Germinal center (tissue), 1 donor: ENCODE measurements at regions not wholly inside any gene's neighbourhood (a gene's known extent, or its start where the extent isn't known, plus 50 kb on each side); places are given as distances from the start of the nearest gene placed in this dataset.
"Not testable (repeated sequence)": the region's sequence is repeated elsewhere in the genome, so short reads cannot be mapped to it uniquely, and the experiment has no call there.

Experiments
- DNase-seq: peaks from one replicate; pipeline ENCODE4 v3.0.0; 2012; ENCODE audit warnings: mixed read lengths, low spot score

DNA sequence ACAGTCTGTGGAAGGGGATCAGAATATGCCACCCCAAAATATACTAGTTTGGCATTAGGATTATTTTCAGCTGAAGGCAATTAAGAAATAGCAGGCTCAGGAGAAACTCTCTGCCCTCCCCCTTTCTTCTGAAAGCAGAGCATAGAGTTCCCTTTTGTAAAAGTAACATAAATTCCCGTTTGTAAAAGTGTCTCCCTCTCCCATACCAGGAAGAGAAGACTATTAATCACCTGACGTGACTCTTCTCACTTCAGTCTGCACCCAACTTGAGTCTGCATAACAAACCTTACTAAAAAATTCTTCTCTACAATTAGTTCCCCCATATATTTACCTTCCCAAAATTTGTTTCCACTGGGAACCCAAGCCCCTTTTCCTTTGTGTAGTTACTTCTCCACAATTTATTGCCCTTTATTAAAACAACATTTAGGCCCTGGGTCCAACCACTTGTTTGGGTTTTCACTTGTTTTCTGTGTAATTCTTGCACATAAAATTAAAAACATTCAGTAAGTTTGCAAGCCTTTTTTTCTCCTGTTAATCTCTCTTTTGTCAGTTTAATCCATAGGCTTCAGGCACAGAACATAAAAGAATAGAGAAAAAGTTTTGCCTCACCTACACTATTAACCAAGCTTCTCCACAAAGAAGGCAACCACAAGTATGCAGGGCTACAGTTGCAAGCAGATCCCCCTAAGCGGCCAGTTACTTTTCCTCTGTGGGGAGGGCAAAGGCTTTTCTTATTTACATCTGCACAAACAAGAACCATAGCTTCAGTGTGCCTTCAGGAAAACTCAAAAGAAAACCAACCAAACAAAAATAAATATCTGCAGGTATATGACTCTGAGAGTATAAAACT is 73.8 kb upstream of the EPCAM start:
- no peak for DNase-seq

DNA sequence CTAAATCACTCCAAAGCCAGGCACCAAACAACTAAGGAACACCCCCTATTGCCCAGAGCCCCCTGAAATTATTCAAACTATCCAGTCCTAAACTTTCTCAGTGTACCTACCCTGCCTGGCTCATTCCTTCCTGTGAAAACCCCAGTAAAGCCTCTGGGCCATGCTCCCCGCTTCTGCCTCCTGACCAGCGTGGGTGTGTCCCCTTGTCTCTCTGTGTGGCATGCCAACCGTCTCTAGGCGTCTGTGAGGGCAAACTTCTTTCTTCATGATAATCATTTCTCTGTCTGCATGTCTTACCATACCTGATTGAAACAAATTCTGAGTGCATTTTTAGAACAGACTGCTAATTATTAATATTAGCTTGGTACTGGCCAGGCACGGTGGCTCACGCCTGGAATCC is 75.1 kb upstream of the EPCAM start:
- DNase-seq: no peak

DNA sequence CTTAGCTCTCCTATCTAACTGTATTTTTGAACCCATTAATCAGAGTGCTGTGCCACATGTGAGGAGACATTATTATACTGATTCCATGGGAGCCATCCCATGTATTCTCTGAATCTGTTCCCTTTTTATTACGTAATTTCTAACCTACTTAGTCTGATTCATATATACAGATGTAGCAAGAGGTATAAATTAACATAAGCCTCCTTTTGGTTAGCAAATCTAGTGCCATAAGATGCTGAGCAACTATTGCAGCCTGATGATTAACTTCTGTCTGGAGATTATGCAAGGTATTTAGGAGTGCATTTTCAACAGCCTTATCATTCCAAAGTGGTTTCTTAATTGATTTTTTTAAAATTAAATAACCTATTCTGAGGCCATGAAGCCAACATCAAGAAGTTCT is 80.2 kb upstream of the EPCAM start:
- DNase-seq: no peak

DNA sequence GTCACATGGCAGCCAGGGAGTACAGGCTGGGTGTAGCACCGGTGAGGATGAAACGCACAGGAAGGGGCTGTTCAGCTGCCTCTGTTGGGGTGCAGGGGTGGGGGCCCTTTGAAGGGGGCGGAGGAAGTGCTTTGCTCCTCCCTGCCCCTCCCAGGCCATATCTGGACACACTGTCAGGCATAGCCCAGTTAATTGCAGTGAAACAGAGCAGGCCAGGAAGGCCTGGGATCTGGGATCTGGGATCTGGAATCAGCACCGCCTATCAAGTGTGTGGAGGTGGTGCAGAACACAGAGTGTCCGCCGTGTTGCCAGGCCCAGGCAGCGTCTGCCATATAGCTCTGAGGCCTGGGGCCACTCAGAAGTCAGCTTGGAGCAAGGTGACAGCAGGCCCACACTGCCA is 85.5 kb upstream of the EPCAM start:
- no peak for DNase-seq

DNA sequence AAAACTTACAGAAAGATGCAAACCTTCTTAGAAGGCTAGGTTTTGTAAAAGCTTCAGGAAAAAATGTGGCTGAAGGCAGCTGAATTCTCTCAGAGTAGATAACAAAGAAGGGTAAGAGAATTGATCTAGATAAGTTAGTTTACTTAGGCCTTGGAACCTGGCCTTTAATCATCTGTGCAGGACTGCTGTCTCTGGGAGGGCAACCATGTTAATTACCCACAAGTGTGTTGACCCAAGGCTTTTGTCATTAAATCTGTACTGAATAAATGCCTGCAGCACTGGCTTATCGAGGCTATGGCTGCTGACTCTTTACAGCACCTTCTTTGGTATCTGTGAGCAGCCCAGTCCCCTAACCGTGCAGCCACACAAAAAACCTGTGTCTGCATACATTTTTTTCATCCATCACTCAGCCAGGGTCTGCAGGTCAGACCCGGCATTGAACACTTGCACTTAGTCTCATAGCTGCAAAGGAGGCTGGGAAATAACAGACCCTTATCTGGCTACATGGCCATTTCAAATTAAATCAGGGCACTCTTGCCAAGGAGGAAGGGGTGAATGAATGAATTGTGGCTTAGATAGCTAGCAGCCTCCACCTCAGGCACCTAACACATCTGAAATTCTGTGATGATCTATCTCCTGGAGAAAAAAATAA is 86.4 kb upstream of the EPCAM start:
- DNase-seq: no peak

DNA sequence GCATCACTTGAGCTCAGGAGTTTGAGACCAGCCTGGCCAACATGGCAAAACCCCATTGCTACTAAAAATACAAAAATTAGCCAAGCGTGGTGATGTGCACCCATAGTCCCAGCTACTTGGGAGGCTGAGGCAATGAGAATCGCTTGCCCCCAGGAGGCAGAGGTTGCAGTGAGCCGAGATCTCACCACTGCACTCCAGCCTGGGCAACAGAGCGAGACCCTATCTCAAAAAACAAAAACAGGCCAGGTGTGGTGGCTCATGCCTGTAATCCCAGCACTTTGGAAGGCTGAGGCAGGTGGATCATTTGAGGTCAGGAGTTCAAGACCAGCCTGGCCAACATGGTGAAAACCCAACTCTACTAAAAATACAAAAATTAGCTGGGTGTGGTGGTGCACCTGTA is 89.6 kb upstream of the EPCAM start:
- not testable (repeated sequence) for DNase-seq

DNA sequence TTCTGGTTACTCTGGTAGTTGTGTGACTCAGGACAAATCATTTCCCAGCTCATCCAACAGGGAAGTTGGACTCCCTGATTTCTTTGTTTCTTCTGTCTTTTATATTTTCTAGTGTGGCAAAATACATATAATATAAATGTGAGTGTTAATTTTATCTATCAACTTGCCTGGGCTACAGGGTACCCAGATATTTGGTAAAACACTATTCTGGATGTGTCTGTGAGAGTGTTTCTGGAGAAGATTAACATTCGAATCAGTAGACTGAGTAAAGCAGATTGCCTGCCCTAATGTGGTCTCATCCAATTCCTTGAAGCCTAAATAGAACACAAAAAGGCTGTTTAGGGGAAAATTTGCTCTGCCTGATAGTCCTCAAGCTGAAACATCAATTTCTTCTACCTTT is 91.1 kb upstream of the EPCAM start:
- DNase-seq: no peak

DNA sequence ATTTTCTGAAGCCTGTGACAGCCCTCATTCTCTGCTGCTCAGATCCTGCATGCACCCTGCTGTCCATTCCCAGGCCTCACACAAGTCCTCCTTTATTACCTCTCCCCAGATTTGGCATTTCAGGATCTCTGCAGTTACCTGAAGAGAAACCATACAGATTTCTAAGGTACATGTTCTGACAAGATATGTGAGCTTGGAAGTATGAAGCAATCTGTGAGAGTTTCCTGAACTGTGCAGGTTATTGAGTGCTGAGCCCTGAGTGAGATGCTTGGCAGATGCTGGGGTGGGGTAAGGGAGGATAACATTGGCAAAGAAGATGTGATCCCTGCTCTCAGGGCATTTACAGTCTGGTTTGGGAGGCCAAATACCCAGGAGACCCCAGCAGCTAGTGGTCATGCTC is 91.9 kb upstream of the EPCAM start:
- DNase-seq: no peak

DNA sequence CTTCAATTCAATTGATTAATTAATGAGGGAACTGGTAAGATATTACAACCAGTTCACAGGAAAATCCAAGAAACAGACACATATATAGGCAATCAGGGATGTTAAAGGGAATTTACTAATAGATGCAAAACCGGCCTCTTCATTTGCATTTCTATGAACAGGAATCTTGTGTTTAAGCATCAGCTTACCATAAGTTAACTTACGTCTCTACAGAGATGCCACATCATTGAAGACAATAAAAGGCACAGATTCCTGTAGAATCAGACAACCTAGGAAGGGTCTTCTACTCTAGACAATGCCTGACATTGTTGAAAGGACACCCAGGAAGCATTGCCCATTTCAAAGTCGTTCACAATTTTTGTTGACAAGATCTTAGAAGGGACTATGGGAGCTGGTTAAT is 93.0 kb upstream of the EPCAM start:
- DNase-seq: no peak

DNA sequence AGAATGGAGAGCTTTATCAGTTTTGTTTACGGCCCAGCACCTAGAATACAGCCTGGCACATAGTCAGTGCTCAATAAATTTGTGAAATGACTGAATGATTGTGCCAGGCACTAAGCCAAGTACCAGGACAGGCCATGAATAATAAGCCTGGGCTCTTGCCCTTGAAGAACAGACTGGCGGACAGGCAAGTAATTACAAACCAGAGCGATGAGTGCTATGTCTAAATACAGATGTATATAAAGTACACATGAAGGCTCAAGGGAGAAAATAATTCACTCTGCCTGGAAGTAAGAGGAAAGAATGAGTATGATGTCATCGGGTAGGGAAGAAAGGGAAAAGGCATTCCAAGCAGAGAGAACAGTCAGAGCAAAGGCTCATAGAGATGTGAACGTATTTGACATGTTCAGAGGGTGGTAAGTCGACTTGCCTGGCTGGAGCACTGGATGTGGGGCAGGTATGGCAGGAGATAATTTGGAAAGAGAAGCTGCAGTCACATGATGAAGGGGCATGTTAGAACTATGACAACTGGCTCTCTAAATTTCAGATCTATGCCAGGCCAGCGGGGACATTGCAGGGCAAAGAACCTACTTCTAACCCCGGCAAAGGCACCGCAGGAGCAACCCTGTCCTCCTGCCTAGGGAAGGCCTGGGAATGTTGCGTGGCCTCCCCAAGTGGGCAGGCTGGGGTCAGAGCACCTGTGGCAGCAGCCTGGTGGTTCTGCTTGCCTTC is 94.9 kb upstream of the EPCAM start:
- no peak for DNase-seq

DNA sequence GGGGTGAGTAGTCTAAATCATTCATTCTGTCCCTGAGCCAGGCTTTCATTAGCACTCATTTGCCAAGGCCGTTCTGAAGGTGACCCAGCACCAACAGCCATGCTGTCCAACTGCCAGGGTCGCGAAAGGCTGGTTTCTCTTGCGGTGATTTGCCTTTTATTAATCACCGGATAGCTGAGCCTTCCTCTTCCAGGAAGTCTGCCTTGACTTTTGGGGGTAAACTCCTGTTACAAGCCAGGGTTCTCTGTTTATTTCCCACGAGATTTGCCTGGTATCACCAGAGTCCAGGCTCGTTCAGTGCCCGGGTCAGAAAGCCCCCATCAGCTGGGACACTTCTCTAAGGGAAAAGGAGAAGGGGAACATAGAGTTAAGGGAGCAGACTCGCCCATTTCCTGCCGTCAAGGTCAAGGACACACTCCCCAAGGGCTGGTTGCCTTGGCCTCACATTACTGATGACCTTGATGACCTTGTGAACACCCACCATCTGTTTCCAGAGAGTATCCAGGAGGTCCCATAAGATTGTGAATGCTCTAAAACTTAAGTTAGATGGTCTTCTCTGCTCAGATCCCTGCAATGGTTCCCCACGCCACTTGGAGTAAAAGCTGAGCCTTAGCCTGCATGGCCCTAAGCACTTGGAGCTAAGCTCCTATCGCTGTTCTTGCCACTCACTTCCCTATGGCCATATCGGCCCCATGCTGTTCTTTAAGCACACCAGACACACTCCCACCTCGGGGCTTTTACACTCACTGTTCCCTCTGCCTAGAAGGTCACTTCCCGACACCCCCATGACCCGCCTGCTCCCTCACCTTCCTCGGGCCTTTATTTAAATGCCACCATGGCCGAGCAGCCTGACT is 96.0 kb upstream of the EPCAM start:
- DNase-seq: no peak

DNA sequence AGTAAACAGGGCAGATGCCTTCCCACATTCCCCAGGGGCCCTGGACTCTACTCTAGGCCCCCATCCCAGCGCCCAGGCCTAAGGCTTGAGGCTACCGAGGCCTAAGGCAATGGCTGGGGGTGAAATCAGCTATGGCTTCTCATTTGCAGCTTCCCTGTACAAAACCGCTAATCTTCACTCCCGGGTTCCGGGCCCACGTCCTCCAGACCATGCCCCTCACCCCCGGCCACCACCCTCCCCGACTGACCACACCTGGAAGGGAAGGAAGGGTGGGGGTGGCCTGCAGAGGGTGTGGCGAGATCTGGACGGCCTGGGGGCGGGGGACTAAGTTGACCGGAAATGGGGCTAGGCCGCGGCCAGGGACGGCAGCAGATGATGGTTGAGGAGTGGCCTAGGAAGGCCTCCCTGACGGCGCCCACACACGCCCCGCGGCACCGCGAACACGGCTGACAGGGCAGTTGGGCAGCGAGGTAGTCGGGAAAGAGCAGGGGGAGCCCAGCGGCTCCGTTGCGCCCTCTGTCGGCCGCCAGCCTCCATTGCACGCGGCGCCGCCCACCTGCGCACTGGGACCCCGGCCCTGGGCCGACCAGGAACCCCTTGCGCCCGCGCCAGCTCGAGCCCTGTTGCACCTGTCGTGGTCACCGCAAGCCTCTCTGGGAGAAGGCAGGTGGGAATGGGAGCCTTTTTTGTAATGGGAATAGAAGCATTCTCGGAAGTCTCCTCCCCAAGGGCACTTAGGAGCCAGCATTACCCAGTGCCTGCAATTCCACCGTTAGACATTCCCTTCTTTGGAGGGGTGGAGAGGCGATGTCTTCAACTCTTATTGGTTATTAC is 95.9 kb upstream of the CALM2 start:
- peak; percentile 89 for DNase-seq

DNA sequence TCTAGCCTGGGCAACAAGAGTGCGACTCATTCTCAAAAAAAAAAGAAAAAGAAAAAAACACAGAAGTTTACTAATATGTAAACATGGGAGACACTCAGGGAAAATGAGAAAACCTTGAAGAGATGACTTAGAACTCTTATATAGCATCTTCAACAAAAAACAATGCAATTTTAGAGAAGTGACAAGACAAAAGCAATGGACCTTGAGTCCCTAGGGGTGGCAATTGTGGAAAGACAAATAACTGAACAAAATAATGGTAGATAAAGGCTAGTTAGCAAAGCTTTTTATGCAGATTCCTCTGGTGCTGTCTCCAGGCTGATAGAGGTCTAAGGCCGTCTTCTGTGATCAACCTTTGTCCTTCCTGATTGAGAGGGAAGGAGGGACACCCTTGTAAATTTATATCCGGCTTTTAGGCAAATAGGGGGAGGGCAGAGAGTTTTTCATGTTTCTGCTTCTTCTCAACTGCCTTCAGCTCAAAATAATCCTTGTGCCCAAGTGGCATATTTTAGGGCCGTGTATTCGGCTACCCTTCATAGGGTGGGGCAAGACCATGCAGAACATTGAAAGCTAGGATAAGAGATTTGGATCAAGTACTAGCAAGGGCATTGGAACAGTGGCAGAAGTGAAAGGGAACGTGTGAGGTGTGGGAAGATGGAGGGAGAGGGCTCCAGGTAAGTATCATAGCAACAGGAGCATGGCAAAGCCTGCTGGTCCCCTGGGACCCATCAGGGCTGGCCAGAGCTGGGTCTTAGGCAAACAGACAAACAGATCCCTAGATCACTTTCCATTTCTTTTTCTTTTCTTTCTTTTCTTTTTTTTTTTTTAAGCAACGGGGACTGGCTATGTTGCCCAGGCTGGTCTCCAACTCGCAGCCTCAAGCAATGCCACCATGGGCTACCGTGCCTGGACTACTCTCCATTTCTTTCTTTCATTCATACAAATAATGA is 95.0 kb upstream of the CALM2 start:
- no peak for DNase-seq

DNA sequence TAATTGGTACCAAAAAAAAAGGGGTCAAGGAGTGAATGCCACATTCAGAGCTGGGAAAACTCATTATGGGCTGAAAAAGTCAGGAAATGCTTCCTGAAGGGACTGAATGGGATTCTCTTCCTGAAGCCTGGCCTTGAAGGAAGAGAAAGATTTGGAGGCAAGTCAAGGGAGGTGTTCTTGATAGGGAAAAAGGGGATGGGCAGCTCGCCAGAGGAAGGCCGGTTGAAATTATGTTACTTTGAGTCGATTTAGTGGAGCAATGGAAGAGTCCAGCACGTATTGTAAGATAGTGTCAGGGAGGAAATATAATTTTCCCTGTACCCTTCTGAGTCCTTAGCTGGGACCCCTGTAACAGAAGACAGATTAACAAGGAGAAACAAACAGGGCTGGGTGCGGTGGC is 94.1 kb upstream of the CALM2 start:
- no peak for DNase-seq

DNA sequence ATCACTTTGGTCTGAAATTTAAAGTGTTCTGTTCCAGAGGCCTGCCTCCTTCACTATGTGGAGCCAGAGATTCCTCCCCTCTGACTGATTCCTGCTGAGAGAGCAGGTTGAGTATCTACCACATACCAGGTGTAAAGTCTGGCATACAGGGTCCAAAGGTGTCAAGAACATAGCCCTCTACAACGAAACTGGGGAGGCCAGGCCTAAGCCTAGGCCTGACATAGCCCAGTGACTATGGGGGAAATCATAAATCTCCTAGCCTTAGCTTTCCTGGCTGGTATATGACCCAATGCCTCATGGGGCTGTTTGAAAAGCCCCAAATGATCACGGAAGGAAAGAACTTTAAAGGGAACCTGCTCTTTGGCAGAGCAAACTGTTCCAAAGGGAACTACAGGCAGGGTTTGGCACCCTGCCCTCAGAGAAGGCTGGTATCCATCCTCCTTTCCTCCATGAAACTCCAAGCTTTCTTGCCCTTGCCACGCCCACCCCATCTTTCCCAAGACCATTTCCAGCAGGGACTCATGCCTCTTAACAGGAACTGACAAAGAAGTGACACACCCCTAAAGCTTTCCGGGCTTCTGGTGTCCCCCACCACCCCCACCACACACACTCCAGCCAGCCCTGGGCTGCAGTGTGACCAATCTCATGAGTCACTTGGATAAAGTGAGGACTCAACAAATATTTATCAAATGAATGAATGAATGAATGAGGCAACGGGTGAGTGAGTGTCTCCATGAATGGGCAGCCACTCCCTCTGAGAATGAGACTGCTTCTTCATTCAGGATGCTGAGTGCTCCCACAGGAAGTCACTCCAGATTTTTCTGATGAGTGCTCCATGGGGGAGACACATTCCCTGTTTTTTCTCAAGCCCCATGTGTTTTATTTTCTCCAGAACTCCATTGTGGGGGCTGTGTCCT is 93.3 kb upstream of the CALM2 start:
- no peak for DNase-seq

DNA sequence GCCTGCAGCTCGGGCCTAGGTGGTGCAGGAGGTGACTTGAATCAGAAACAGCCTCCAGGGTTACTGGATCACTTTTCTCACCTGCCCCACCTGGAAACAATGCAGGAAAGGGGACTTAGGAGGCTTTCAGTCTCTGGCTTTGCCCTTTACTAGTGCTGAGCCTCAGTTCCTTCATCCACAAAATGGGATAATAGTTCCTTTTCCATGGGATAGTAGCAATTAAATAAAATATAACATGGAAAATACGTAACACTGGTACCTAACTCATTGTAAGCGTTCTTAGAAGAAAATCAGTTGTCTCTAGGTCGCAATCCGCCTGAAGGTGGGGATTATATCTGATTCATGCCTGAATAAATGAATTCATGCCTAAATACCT is 91.4 kb upstream of the CALM2 start:
- DNase-seq: no peak

DNA sequence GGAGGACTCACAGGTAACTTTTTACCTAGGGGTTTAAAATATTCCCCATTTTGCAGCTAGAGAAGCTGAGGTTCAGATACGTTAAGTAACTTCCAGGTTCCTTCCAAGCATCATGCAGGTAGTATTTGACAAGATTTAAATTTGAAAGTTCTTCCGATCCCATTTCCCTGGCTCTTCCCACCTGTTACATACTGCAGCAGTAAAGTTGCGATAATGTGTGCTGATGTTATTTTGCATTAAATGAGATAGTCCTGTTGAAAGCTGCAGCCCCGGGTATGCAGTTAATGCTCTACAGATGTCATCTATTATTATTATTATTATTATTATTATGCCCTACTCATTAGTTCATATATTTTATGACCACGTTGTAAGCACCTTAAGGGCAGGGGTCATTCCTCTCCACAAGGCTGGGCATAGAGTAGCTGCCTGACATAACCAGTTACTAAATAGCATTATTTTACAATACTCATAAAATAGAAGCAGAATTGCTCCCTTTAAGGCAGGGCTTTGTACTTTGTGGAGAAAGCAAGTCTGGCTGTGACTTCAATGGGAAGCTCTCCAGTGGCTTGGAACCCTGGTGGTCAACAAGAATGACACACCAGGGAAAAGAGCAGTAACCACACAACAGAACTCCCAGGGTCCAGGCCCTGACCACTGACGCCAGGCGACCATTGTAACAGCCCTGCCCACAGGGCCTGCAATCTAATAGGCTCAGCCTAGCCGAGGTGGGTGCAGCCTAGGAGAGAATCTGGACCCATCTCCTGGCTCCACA is 90.8 kb upstream of the CALM2 start:
- DNase-seq: no peak

DNA sequence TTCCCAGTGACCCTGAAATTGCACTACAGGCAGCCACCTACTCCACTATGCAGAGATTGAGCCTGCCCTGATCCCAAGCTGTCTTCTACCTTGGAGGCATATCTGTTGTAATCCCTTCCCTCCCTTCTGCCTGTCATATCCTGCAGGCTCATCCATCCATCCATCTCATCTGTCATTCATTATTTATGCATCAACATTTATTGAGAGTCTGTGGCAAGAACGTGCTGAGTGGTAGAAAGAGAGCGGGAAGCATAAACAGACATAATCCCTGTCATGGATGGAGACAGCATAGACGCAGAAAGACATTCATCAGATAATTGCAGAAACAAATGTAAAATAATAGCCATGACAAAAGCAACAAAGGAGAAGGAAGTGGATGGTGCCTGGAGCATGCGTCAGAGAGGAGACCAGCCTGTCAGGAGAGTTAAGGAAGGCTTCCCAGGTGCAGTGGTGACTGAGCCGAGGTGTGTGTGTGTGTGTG is 89.5 kb upstream of the CALM2 start:
- DNase-seq: no peak
